GM10248 (cell line): ENCODE measurements at regions not wholly inside any gene's neighbourhood (a gene's known extent, or its start where the extent isn't known, plus 50 kb on each side); places are given as distances from the start of the nearest gene placed in this dataset.

Source experiments
- CTCF ChIA-PET: fragments of 300-600 bp; sonication (Branson Sonifier 250); formaldehyde crosslinking; extraction: SDS; loops from one replicate; lab custom pipeline; 2021; ENCODE audit warnings: antibody characterized with exemption; lab: Yijun Ruan, JAX
- POLR2A ChIA-PET: fragments of 350-650 bp; sonication (Branson Sonifier 250); formaldehyde crosslinking; extraction: SDS; loops from one replicate; lab custom pipeline; 2020; ENCODE audit warnings: antibody characterized with exemption; lab: Yijun Ruan, JAX
- DNase-seq: peaks from one replicate; pipeline ENCODE4 v3.0.0; 2012; ENCODE audit errors: extremely low spot score
- TF ChIP-seq, protein P1 (sequence below): IDR thresholded peaks from 2 replicates; pipeline ENCODE4 v1.5.1; 2012; ENCODE audit warnings: mild to moderate bottlenecking, low read depth; ENCODE audit errors: extremely low read depth, missing control alignments, control extremely low read depth

DNA sequence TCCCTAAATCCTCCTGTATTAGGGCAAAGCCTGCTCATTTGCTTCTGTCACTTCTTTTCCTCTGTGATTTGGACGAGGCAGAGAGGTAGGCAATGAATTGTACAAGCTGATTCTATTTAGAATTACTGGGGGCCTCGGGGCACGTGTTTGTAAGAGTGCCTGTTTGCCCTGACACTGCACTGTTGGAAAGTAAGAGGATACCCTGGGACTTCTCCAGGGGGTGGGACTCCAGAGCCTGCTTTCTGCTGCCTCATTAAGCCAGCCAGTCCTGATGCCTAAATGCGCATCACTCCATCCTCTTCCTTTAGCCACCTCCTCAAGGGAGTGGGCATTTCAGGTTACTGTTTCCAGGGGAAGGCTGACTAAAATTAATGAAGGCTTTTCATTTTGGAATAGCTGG is 134.3 kb downstream of the TDRD15 start:
- TF ChIP-seq, protein P1, sequence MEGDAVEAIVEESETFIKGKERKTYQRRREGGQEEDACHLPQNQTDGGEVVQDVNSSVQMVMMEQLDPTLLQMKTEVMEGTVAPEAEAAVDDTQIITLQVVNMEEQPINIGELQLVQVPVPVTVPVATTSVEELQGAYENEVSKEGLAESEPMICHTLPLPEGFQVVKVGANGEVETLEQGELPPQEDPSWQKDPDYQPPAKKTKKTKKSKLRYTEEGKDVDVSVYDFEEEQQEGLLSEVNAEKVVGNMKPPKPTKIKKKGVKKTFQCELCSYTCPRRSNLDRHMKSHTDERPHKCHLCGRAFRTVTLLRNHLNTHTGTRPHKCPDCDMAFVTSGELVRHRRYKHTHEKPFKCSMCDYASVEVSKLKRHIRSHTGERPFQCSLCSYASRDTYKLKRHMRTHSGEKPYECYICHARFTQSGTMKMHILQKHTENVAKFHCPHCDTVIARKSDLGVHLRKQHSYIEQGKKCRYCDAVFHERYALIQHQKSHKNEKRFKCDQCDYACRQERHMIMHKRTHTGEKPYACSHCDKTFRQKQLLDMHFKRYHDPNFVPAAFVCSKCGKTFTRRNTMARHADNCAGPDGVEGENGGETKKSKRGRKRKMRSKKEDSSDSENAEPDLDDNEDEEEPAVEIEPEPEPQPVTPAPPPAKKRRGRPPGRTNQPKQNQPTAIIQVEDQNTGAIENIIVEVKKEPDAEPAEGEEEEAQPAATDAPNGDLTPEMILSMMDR = no peak
- POLR2A ChIA-PET = no interaction called here
- CTCF ChIA-PET = no interaction called here
- DNase-seq = no peak

DNA sequence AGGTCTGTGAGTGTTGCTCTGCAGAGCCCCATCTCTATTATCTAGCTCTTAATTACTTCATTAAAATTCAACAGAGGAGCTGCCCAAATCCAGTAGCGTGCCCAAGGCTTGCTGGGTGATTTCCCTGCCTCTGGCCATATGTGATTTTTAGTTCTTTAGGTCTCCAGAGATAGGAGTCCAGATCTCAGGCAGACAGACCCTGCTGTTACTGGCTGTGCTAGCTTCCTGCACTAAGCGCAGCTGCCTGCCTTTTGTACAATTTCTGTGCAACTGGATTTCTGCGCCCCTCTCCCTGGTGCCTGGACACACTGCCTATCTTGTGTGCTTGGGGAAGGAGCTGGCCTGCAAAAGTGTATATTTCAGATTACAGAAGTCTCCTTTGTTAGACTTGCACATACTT is 136.5 kb downstream of the TDRD15 start:
- CTCF ChIA-PET = interaction anchor here (0.7 to 1.1 kb wide), 2 partner anchors 10 to 58 kb away, joined by 3 read pairs; no protein-coding TSS in a partner anchor
- no peak for DNase-seq
- POLR2A ChIA-PET = no interaction called here
- TF ChIP-seq, protein P1 = no peak

DNA sequence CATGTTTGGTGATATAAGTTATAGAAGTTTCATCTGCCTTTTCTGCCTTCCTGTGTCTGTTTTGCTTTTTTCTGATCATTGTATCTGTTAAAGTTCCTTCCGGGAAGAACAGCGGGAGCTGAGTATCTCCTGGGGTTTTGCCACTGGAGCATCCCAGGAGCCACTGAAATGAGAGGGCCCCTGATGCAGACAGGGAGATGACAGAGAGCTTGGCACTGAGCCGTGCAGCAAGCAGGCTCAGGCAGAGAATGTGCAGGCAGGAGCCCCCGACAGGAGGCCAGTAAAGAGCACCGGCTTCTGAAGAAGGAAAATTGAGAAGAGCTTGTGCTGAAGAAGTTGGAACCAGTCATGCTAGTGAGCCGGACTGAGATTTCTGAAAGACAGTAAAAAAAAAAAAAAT is 137.8 kb downstream of the TDRD15 start:
- TF ChIP-seq, protein P1 = no peak
- ChIA-PET CTCF (interaction anchor here (1.0 kb wide), 2 partner anchors 8 to 18 kb away, joined by 3 to 4 read pairs; no protein-coding TSS in a partner anchor), POLR2A (no interaction called here)
- DNase-seq = no peak

DNA sequence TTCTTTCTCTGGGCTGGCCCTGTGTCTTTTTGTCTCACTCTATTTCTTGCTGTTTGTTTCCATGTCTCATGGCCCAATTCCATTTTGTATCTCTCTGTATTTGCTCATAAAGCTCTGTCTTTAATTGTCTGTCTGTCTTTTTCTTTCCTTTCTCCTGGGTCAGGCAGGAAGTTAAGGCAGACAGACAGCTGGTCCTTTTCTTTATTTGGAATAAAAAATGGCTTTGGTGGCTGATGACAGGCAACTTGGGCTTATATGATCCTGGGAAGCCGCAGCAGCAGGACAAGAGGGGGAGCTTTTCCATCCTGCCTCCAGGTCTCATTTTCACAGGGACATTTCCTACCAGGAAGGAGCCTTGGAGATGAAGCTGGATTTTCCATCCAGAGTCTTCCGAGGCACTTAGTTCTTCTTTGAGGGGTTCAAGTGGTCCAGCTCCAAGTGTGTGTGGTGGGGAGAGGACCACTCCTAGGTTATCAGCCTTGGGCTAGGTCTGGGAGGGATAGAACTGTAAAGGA is 138.7 kb downstream of the TDRD15 start:
- ChIA-PET POLR2A (no interaction called here), CTCF (interaction anchor here (1.0 kb wide), 2 partner anchors 9 to 17 kb away, joined by 3 to 4 read pairs; no protein-coding TSS in a partner anchor)
- TF ChIP-seq, protein P1 = no peak
- DNase-seq = no peak

DNA sequence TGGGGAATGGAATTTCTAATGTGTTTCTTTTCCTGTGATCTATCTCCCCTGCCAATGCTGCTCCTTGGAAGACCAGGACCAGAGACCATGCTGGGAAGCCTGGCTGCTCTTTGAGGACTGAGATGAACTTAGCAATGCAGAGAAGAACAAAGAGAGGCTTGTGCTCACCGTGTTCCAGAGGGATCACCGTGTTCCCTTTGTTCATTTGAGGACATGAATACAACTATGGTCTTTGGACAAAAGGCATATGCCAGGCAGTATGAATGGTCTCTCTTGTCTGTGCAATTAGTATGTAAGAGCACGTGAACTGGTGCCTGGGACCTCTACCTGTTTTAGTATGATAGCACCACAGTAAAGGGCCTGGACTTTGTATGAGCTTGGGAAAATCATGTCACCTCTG is 139.9 kb downstream of the TDRD15 start:
- POLR2A ChIA-PET = no interaction called here

DNA sequence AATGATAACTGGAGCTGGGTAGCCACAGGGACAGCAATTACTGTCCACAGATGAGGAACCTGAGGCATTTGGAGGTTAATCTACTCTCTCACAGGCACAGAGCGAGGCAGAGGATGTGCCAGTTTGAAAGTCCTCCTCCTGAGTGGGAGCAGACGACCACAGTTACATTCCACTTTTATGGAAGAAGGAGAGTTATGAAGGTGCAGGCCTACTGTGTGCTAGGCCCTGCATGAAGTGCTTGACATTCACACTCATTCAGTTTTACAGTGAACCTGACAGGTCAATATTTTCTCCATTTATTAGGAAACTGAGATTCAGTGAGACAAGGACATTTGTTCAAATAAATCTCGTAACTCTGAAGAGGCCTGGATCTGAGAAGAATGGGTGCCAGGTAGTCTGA is 142.0 kb downstream of the TDRD15 start:
- ChIA-PET POLR2A (no interaction called here), CTCF (interaction anchor here (0.9 to 1.6 kb wide), 4 partner anchors 10 to 17 kb away, joined by 4 to 6 read pairs (median 4); no protein-coding TSS in a partner anchor)
- TF ChIP-seq, protein P1 = no peak
- no peak for DNase-seq

More for the DNA sequence above, 139.9 kb downstream of the TDRD15 start:
- DNase-seq = no peak
- CTCF ChIA-PET = no interaction called here
- TF ChIP-seq, protein P1 = no peak

DNA sequence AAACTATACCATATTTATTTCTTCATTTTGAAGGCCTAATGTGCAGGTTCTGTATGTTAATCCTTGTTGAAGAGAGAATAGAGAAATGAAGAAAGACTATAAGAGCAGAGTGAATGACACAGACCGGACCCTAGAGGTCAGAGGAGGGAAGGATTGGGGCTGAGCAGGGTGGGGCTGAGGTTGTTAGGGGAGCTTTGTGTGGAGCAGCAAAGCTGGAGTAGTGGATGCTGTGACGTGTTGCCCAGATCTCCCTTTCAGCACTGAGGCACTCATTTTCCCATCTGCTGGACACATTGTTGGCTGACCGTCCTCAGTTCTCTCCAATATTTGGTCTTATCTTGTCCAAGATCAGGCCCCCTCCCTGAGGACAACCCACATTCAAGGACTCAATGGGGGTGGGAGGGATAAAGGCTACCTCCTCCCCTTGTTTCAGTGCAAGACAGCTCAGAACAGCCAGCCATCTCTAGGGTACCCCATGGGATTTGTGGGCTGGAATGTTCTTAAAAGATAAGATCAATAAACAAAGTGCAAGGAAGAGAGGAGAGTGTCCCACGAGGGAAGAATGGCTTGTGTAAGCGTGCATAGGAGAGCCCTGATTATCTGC is 143.6 kb downstream of the TDRD15 start:
- no peak for DNase-seq
- TF ChIP-seq, protein P1 = no peak
- ChIA-PET CTCF (no interaction called here), POLR2A (no interaction called here)
